Neutrophil (primary cell): ENCODE measurements at regions not wholly inside any gene's neighbourhood (a gene's known extent, or its start where the extent isn't known, plus 50 kb on each side); places are given as distances from the start of the nearest gene placed in this dataset.

ENCODE experiments used
- H3K27ac ChIP-seq: fragments of 200-600 bp; sonication (generic); 2 replicates; pipeline ENCODE4 v1.5.1; 2016; ENCODE audit warnings: mild to moderate bottlenecking, moderate library complexity
- H3K27me3 ChIP-seq: fragments of 200-600 bp; sonication (generic); 2 replicates; pipeline ENCODE4 v1.6.0; 2016; ENCODE audit warnings: mild to moderate bottlenecking
- H3K36me3 ChIP-seq: fragments of 200-600 bp; sonication (generic); 2 replicates; pipeline ENCODE4 v1.5.1; 2017
- H3K4me1 ChIP-seq, 2 experiments: fragments of 200-600 bp in 1 of 2; sonication (generic) in 1 of 2; 1 replicate in 1 of 2; 2 replicates in 1 of 2; pipeline versions ENCODE4 v1.5.1 to v1.6.1; 2013 to 2016; ENCODE audit warnings: low read depth in 1 of 2, low read length in 1 of 2, mild to moderate bottlenecking in 1 of 2, moderate library complexity in 1 of 2; ENCODE audit not compliant: control insufficient read depth in 1 of 2, insufficient read depth in 1 of 2
- H3K4me3 ChIP-seq, 2 experiments: fragments of 200-600 bp in 1 of 2; sonication (generic) in 1 of 2; 1 replicate in 1 of 2; 2 replicates in 1 of 2; pipeline ENCODE4 v1.5.1; 2013 to 2016; ENCODE audit warnings: low read depth in 1 of 2, low read length in 1 of 2, mild to moderate bottlenecking in 1 of 2, moderate library complexity in 1 of 2
- H3K9me3 ChIP-seq: fragments of 200-600 bp; sonication (generic); 2 replicates; pipeline ENCODE4 v1.5.1; 2016
- TF ChIP-seq, protein P1 (sequence below): fragments of 200-600 bp; sonication (generic); IDR thresholded peaks from 2 replicates; pipeline ENCODE4 v1.5.1; 2016; ENCODE audit warnings: antibody characterized with exemption

DNA sequence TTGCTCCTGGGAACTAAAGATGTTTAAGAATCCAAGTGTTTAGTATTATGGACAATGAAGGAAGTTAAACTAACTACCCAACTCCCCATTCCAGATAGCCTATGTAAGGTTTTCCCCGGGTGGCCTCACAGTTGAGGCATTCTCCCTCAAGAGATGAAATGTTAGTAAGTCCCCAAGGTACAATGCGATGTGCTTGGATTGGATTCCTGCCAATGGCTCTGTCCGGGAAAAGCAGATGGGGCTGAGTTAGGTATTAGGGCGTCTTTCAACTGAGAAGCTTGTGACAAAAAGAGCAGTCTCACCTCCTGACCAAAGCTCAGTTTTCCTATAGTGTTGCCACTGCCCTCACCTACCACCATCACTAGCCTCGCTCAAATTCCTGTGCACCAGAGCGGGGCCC is 64.8 kb upstream of the E2F7 start:
- TF ChIP-seq, protein P1, sequence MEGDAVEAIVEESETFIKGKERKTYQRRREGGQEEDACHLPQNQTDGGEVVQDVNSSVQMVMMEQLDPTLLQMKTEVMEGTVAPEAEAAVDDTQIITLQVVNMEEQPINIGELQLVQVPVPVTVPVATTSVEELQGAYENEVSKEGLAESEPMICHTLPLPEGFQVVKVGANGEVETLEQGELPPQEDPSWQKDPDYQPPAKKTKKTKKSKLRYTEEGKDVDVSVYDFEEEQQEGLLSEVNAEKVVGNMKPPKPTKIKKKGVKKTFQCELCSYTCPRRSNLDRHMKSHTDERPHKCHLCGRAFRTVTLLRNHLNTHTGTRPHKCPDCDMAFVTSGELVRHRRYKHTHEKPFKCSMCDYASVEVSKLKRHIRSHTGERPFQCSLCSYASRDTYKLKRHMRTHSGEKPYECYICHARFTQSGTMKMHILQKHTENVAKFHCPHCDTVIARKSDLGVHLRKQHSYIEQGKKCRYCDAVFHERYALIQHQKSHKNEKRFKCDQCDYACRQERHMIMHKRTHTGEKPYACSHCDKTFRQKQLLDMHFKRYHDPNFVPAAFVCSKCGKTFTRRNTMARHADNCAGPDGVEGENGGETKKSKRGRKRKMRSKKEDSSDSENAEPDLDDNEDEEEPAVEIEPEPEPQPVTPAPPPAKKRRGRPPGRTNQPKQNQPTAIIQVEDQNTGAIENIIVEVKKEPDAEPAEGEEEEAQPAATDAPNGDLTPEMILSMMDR = no peak
- no peaks in the 10 kb centered on the region for H3K36me3 ChIP-seq
- H3K4me1 ChIP-seq = no peaks in the 10 kb centered on the region
- H3K27me3 ChIP-seq = no peaks in the 10 kb centered on the region
- H3K9me3 ChIP-seq = no peaks in the 10 kb centered on the region
- H3K4me3 ChIP-seq = no peak overlapping the region
- H3K27ac ChIP-seq = no peak overlapping the region

DNA sequence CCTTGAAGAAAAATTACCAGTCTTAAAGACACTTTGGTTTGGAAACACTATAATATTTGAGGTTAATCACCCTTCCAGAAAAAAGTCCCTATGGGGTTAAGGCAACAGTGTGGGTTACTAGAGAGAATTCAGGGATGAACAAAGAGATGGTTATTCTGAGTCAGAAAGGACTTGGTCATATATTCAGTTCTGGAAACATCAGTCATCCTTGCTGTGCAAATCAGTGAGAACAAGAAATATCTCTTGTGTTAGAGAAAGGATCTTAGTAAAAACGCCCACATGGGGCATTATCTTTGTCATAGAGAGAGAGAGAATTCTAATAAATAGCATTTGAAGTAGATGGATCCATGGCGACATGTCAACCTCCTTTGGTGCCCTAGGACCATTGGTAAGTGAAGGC is 59.4 kb upstream of the E2F7 start:
- no peak overlapping the region for H3K4me3 ChIP-seq
- H3K27me3 ChIP-seq = no peaks in the 10 kb centered on the region
- no peak overlapping the region for H3K27ac ChIP-seq
- no peaks in the 10 kb centered on the region for H3K4me1 ChIP-seq
- TF ChIP-seq, protein P1 = no peak
- H3K9me3 ChIP-seq = no peaks in the 10 kb centered on the region
- no peaks in the 10 kb centered on the region for H3K36me3 ChIP-seq

DNA sequence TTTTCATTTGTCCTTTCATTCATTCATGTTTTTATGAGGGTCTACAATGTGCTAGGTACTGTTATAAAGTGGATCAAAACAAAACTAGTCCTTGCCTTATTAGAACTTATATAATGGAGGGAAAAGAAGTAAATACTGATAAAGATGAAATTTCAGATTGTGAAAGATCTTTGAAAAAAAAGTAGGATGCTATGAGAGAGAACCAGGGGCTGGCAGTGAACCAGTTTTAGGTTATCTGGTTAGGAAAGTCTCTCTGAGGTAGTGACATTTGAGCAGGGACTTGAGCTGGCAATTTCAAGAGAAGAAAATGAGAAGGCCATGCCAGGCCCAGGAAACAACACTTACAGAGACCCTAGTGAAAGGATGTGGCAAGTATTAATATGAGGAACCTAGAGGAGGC is 57.3 kb upstream of the E2F7 start:
- H3K9me3 ChIP-seq = no peaks in the 10 kb centered on the region

DNA sequence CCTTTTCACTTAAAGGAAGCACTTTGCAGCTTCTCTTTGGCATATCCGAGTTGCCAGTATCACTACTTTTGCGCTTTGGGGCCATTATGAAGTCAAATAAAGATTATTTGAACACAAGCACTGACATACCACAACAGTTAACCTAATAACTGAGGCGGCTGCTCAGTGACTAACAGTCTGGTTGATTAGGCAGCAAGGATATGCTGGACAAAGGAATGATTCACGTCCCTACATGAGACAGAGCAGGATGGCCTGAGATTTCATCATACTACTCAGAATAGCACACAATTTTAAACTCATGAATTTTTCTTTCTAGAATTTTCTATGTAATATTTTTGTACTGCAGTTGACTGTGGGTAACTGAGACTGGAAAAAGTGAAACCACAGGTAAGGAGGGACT is 56.9 kb upstream of the E2F7 start:
- Histone ChIP-seq H3K36me3 (no peaks in the 10 kb centered on the region), H3K9me3 (no peaks in the 10 kb centered on the region), H3K27me3 (no peaks in the 10 kb centered on the region), H3K27ac (no peak overlapping the region), H3K4me3 (no peak overlapping the region), H3K4me1 (no peaks in the 10 kb centered on the region)
- TF ChIP-seq, protein P1 = no peak

More for the DNA sequence above, 57.3 kb upstream of the E2F7 start:
- Histone ChIP-seq H3K27ac (no peak overlapping the region), H3K27me3 (no peaks in the 10 kb centered on the region), H3K4me1 (no peaks in the 10 kb centered on the region), H3K4me3 (no peak overlapping the region), H3K36me3 (no peaks in the 10 kb centered on the region)
- TF ChIP-seq, protein P1 = no peak

DNA sequence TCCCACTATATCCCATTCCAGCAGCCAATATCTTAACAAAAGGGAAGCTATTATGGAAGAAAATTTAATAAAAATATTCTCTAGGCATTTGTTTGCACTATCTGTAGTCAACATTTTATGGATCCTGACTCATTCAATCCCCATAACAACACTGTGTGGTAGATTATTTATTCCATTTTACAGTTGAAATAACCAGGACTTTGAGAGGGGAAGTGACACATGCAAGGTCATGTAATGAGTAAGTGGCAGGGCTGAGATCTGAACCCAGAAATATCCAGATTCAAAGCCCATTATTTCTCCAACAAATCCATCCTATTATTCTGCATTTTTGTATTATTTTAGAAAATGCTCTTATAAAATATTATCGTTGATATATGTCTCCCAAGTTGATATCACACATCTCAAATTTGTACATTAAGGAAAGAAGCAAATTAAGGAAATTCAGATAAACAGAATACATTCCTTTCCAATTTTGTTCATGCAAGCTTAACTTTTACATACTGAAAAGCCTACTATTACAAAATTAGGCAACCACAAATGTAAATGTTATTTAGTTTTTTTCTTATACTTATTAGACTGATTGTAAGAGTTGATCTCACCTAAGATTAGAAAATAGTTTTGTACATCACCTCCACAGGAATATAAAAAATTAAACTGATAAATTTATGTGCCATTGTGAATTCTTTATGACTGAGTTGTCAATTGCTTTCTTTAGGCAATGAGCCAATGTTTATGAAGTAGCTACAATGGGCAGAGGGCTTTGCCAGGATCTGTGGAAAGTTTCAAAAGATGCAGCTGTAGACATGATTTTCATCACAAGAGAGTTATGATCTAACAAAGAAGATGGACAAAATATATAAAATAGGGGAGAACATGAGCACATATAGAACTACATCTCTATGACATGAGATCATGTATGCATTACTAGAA is 55.1 kb upstream of the E2F7 start:
- no peaks in the 10 kb centered on the region for H3K27me3 ChIP-seq
- TF ChIP-seq, protein P1 = no peak
- H3K4me3 ChIP-seq = no peak overlapping the region
- H3K36me3 ChIP-seq = no peaks in the 10 kb centered on the region
- H3K9me3 ChIP-seq = no peaks in the 10 kb centered on the region
- no peak overlapping the region for H3K27ac ChIP-seq
- no peaks in the 10 kb centered on the region for H3K4me1 ChIP-seq
